ENCODE measurements at regions not wholly inside any gene's neighbourhood (a gene's known extent, or its start where the extent isn't known, plus 50 kb on each side); places are given as distances from the start of the nearest gene placed in this dataset.
A peak's percentile ranks its signal among the peaks of the same experiment; 100 is the strongest.

DNA sequence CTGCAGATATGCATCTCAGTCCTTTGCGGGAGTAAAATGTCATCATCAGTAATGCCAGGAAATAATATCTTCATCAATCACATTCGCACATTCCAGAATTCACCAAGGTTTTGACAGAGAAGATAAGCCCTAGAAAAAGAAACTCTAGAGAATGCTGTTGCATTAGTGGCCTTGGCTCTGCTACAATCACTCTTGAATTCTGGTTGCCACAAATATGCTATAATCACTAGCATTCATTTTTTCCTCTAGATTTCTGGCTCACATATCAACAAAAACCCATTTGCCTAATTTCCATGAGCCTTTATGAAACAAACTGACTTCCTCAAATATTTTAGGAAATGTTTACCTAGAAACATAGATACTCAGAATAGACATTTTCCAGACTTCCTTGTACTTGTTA is 653.4 kb downstream of the ANXA1 start:
- peak; percentile 5 for DNase-seq

DNA sequence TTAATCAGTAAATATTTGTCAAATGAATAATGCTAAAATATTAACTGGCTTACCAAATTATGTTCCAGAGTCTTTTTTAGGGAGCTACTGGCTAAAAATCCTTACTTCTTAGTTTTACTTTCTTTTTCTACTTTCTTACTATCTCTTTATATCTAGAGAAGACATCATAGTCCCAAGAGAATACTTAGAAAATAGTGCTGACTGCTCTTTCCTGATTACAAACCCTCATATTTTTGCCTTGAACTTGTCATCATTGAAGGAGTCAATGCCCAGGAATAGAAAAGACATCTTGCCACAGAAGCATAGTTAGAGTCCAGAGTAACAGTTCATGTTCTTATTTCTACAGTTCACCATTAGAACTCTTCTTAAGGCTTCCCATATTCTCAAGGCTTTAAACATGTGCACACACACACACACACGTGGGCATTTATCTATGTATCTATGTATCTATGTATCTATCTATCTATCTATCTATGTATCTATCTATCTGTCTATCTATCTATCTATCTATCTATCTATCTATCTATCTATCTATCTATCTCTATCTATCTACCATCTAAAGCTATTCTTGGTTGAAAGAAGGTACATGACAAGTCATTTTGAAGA is 654.3 kb downstream of the ANXA1 start:
- no peak for DNase-seq

DNA sequence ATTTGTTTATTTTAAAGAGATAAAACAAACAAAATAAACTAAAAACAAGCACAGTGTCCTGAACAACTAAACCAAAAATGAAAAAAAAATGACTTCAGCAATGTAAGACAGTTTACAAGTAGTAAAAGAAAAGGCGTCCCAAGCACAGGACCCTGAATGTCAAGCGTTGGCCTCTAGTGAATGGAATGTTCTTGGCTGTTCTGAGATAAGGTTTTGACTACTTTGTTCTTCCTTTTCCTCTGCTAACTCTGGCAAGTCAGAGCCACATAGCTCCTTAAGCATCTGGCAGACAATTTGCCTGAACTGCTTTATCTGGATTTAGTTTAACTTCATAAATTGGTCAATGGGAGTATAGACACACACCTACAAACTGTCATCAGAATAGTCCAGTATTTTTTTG is 655.2 kb downstream of the ANXA1 start:
- DNase-seq = no peak

DNA sequence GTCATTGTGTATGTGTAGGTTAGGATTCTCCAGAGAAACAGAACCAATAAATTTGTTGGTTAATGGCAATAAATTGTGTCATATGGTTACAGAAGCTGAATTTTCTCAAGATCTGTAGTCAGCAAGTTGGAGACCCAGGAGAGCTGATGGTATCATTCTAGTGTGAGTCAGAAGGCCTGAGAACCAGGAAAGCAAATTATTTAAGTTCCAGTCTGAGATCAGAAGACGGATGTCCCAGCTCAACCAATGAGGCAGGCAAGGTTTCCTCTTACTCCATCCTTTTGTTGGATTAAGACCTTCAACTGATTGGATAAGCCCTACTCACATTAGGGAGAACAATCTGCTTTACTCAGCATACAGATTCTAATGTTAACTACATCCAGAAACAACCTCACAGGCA is 656.3 kb downstream of the ANXA1 start:
- no peak for DNase-seq

DNA sequence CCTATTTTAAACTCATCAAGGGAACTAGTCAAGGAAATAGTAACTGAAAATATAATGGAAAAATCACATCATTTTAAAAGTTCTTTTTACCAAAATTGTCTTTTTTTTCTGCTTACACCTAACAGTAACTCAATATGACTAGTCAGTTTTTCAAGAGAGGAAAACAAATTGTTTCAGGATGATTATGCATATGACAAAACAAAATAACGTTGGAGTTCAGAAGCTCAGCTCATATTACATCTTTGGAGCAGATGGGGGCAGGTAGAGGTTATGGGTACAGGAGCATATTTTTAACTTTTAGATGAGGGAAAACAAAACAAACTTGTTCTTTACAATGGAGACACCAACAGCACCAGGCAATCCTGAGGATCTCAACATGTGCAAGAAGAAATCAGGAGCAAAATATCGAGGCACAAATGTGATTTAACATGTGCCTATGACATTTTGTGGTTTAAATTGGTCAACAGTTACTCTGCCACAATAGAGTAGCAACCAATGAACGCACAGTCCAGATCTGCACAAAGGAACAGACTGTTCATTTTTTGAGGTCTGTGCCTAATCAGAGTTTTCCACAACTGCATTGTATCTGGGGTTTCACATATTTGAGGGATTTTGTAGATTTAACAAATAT is 659.0 kb downstream of the ANXA1 start:
- no peak for DNase-seq

DNA sequence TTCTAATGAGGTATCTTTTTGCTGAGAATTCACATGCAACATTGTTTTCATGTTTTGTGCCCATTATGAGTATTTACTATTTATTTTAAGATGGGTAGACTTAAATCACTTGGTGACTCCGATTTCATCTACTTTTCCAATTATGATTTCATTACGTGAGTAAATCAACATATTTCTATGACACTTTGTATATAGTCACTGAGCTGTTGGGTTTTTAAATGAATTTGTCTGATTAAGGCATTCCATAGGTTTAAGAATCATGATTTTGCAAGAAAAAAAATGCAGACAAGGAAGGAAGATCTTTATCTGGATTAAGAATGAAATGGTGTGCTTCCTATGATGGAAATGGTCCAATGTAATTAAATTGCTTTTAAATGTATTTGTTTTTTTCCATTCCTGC is 661.9 kb downstream of the ANXA1 start:
- no peak for DNase-seq

DNA sequence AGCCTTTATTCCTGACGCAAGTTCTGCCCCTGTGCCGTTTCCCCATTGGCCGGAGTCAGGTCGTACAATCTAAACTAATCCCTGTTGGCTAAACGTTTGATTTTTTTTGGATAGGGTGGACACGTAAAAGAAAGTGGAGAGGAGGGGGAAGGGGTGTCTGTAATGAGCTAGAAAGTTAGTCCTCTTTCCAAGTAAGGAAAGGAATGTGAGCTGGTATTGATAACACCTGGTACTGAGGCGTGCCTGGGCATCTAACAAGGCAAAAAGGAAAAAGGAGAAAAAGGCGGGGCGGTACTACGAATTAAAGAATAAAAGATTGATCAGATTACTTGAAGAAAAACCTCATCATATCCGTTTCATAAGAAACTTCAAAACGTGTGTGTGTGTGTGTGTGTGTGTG is 665.2 kb downstream of the ANXA1 start:
- DNase-seq = no peak

DNA sequence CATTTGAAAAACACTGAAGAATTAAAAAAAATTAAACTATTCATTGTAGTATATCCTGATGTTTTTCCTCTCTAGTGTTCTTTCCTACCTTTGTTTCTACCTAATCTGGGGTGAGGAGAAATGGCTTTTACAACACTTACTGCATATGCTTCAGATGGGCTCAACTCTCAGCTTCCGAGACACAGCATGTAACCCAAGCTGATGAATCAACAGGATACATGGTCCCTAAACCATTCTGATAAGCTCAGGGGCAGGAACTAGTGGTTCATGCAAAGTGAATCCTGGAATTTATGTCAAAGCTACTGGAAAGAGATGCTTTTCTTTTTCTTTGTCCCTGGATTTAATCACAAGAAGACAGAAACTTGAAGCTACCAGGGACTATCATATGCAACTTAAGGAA is 672.5 kb upstream of the RORB start:
- DNase-seq = no peak

DNA sequence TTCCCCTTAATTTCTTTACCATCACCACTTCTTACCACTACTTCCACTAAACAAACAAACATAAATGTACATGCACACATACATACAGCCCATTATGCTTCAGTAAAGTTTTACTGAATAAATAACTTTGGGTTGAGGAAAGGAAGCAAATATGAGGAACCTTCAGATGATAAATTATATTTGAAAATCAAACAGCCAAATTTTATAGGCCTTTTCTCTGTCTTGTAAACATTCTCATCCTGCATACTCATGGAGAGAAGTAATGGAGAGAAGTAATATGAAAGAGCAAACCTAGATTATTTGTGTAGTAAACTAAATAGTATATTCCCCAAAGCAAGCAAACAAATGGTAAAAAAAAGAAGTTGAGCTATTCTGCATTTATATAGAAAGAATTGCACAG is 658.3 kb upstream of the RORB start:
- DNase-seq = no peak

DNA sequence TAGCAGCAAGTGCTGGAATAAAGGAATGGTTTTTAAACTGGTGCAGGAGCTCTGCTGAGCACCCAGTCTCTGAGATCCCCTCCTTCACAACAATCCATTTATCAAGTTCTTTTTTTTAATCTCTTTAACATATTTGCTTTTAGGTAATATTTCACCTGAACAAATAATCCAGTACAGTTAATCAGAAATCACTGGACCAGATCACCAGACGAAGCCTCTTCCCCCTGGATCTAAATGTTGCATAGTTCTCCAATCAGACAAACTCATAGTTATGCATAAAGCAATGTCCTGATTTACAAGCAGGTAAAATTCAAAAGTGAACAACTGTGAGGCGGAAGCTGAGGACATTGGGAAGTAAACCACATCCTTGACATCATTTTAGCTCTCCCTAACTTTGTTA is 657.7 kb upstream of the RORB start:
- no peak for DNase-seq

DNA sequence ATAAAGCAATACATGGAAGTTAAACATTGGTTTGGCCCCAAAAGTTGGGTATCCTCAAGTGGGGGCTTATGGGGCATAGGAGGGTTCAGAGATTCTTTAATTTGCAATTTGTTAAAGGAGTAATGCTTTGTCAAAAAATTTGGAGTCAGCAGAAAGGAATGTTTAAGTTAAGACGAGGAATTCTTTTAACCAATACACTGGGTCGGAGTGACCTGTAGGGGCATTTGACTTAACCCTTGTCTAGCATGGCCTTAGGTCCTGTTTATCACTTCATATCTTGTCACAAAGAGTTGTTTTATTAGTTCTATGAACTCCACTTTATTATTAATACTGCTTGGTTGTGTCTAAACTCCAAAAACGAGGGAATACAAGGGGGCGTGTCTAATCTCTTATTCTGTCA is 656.1 kb upstream of the RORB start:
- DNase-seq = no peak

DNA sequence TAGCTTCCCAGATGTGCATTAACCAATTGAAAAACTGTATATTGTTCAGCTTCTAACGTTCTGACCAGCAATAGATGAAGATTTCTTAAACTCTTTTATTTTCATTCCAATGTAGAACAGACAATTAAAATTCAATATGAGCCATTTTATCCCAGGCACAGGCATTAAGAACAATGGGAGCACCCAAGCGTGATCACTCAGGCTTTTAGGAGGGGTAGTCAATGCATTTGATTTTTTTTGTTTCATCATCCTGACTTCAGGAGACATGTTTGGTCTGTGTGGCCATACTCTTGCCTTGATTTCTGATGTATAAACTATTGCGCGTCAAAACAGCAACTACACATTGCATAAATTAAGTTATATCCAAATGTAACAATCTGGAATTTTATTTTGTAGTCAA is 653.0 kb upstream of the RORB start:
- DNase-seq = no peak

DNA sequence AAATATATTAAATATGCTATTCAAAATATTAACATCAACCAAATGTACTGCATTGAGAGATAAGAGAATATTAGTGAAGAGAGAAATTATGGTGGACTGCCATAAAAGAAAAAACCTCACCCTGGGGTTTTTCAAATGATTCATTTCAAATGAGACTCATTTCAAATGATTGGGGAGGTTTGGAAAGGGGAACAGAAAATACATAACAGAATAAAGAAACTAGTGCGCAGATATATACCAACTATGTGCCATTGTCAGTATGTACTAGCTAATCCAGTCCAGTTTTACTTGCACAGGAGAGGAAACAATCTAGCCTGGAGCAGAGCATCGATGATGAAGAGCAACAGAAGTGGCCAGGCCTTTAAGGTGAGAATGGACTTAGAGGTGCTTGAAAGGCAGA is 651.6 kb upstream of the RORB start:
- DNase-seq = no peak

DNA sequence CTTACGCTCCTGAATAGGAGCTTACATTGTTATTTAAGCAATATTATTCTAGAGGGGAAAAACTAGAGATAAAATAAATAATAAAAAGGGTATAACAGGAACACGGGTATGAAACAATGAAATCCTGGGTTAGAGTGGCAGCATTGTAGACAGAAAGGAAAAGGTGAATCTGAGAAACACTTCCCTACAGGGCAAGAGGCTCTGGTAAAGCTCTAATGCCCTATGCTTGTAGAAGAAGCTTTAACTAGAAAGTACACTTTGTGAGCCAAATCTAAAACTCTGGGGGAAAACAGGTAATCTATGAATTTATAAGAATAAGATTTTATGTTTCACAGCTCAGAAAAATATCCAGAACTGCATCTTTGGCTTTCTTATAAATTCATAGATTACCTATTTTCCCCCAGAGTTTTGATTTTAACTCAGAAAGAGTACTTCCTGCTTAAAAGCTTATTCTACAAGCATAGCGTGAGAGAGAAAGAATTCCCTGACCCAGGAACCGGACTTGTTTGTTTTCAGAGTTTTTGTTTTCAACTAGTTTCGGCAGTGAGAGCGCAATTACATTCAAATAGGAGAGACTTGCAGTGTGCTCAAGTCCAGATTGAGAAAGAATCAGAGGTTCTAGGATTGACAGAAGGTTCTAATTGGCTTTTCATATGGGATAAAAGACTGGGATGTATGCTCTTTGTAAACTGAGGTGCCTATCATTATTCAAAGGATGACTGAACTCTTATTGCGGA is 651.0 kb upstream of the RORB start:
- DNase-seq = no peak

DNA sequence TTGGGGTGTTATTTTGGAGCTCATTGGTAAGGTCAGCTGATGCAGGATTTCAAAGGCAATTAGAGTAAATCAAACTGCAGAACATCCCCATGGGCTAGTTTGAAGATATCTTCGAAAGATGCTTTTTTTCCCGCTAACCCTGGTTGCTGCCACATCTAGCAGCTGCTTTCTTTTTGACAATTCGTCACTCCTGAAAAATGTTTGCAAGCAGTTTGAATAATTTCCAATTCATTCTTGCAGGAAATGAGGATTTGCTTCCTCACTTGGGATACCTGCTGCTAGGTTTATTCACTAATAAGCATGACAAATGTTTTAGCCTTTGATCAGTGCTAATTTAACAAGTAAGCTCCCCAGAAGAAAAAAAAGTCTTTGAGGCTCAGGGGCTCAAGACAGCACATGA is 649.6 kb upstream of the RORB start:
- DNase-seq = no peak

DNA sequence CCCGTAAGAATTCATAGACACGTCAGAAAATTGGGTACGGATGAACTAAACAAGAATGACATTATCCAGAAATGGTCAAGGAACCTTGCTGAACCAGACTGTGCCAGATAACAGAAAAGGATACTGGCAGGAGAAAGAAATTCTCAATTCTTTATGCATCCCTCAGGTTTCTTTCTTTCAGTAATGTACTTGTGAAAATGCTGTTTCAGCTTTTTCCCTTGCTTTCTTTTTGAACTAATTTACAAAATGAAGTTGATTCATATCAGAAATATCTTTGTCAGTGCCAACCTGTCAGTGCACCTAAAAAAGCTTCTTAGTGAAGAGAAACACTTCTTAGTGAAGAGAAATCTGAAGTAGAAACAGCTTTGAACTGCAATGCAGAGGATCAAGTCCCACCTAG is 643.6 kb upstream of the RORB start:
- no peak for DNase-seq

DNA sequence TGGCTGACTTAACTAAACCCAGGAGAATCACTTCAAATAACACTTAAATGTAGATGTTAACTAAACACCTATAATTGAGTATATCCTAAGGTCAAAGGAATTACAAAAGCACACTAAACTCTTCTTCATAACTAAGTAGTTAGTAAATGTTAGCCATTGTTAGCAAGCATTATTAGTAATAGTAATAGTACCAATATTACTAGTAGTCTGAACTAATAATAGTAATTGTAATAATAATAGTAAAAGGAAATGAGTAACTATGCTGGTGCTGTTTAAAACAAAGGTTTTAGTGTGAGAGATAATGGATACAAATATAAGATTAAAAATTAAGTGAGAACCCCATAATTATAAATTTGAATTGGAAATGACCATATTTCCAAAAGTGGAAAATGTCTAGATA is 641.9 kb upstream of the RORB start:
- DNase-seq = no peak

DNA sequence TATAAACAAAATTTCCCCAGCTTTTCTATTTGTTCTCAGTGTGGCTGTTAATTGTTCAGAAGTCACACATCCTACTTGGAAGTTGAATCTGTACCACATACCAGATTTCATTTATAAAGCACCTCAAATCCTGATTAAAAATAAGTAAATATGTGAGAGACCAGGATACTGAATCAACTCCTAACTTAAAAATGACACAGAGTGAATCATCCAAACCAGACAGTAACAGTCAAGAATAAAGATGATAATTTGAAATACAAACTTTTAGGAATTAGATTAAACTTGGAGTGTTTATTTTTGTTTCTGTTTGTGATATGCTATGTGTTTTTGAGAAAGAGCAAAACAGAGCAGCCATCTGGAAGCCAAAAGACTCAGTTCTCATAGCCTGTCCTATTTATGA is 633.2 kb upstream of the RORB start:
- DNase-seq = no peak

DNA sequence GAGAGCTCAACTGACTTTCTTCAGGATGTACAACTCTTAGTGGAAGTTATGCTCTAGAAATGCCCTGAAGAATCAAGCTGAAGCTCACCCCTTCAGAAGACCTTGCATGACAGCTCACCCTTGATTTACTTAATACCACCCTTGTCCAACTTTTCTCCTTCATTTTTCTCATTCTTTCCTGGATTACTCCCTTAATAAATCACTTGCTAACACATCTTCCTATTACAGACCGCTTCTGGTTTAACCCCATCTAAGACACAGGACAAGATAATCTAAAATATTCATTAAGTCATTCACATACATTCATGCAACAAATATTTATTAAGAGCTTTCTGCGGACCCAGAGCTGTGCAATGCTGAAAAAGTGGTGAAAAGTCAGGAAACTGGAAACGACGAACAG is 630.7 kb upstream of the RORB start:
- no peak for DNase-seq

DNA sequence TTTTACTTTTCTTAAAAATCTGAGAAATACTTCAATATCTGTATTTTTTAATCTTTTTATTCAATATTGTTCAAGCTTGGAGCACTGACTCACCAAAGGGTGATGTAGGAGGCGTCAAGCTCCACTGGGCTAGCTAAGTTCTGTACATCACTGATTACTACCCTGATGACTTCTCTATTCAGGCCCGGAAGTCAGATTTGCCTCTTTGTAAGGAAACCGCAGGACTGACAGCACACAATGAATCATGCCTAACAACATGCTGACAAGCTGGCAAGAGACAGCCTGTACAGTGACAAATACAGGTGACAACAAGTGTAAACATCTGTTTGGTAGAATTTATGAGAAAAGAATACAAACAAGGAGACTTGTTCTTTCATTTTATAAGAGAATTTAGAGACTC is 627.9 kb upstream of the RORB start:
- peak; percentile 33 for DNase-seq

DNA sequence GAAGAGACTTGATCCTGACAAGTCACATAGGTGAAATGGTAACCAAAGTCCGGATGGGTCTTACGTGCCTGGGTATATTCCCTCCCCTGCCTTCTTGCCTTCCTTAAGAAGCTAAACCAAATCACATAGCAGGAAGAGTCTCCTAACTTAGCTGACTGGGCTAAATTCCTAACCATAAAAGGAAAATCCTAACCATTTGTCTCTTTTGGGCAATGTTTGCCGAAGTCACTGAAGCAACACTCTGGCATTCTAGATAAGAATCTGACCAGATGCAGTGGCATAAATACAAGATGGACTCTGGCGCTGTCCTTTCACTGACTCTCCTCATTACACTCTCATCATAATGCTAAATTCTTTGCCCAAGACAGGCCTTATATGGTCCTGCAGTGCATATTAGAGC is 625.5 kb upstream of the RORB start:
- no peak for DNase-seq

DNA sequence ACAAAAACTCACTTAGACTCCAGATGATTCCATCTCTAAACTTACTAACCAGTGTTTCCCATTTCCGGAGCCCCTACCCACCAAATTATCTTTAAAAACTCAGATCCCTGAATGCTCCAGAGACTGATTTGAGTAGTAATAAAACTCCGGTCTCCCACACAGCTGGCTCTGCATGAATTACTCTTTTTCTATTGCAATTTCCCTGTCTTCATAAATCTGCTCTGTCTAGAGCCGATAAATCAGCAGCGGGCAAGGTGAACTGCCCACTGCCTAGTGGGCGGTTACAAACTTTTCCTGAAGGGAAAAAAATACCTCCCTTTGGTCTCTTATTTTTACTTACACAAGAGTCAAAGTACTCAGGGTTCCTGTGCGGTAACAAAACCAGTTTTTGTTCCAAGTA is 624.4 kb upstream of the RORB start:
- DNase-seq = no peak

DNA sequence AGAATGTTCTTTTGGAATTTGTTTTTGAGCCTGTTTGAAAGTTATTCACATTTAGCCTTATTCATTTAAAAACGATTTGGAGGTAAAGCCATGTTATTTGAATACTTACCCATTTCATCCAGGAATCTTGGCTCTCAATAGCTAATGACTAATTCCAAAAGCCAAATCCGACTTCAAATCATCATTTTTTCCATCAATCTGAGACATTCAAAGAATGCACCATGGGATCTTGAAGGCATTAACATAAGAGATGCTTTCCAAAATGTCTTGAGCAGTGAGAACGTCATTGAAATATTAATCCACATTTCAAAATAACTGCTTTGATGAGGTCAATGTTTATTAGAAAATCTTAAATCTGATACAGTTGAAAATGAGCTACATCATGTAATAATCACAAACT is 617.0 kb upstream of the RORB start:
- DNase-seq = peak; percentile 29

DNA sequence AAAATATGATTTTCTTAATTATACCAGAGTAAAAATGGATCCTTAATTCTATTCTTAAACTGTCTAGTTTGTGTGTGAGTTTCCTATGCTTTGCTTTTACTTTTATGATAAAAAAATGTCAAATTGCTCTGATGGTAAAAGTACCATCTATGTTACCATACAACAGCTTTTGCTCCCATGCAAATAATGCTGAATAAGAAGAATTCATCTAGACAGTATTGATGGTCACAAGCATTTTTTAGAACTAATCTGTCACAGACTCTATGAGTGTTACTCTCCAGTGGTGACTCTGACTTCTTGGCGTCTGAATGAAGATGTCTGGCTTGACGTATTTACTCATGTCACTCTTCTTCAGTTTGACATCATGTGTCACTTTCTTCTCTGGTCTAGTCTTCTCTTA is 608.1 kb upstream of the RORB start:
- DNase-seq = no peak
